Activated CD8-positive, alpha-beta memory T cell treated with anti-CD3 and anti-CD28 coated beads for 36 hours (primary cell): ENCODE measurements at regions not wholly inside any gene's neighbourhood (a gene's known extent, or its start where the extent isn't known, plus 50 kb on each side); places are given as distances from the start of the nearest gene placed in this dataset.
"Not testable (repeated sequence)": the region's sequence is repeated elsewhere in the genome, so short reads cannot be mapped to it uniquely, and the experiment has no call there.

Source experiments
- CTCF ChIA-PET: fragments of 350-600 bp; sonication (Branson Sonifier 250); formaldehyde crosslinking; loops from one replicate; lab custom pipeline; 2021; ENCODE audit warnings: antibody characterized with exemption; lab: Charles Lee
- POLR2A ChIA-PET: fragments of 350-600 bp; sonication (Branson Sonifier 250); formaldehyde crosslinking; loops from one replicate; lab custom pipeline; 2021; ENCODE audit warnings: antibody characterized with exemption; lab: Charles Lee

- POLR2A ChIA-PET, CTCF ChIA-PET: not testable (repeated sequence)
These were observed 100.1 kb upstream of the IQCM start for GRCh38 chr4:149915735-149916134.

GRCh38 chr4:149923736-149924135 lies 108.1 kb upstream of the IQCM start:
- POLR2A ChIA-PET: no interaction called here
- CTCF ChIA-PET: no interaction called here

- ChIA-PET CTCF (no interaction called here), POLR2A (no interaction called here)
These were observed 111.9 kb upstream of the IQCM start for GRCh38 chr4:149927514-149927913.

GRCh38 chr4:149928507-149928906 lies 112.9 kb upstream of the IQCM start:
- POLR2A ChIA-PET: no interaction called here
- CTCF ChIA-PET: no interaction called here

- ChIA-PET POLR2A (no interaction called here), CTCF (no interaction called here)
These were observed 115.8 kb upstream of the IQCM start for GRCh38 chr4:149931431-149931830.

- CTCF ChIA-PET: no interaction called here
These were observed 116.5 kb upstream of the IQCM start for GRCh38 chr4:149932188-149932587.

GRCh38 chr4:149933120-149933519 lies 117.5 kb upstream of the IQCM start:
- POLR2A ChIA-PET: no interaction called here
- CTCF ChIA-PET: no interaction called here

More at GRCh38 chr4:149932188-149932587, 116.5 kb upstream of the IQCM start:
- POLR2A ChIA-PET: no interaction called here

GRCh38 chr4:149933883-149934282 lies 118.2 kb upstream of the IQCM start:
- POLR2A ChIA-PET: no interaction called here
- CTCF ChIA-PET: no interaction called here

GRCh38 chr4:149949381-149949780 lies 128.9 kb upstream of the DCLK2 start:
- POLR2A ChIA-PET: no interaction called here
- CTCF ChIA-PET: interaction anchor here (1.3 kb wide), 1 partner anchor 37 kb away, joined by 3 read pairs; no protein-coding TSS in a partner anchor

GRCh38 chr4:149951152-149951900 lies 126.9 kb upstream of the DCLK2 start:
- ChIA-PET POLR2A (no interaction called here), CTCF (no interaction called here)

- CTCF ChIA-PET: no interaction called here
- POLR2A ChIA-PET: no interaction called here
These were observed 126.1 kb upstream of the DCLK2 start for GRCh38 chr4:149952101-149952500.

GRCh38 chr4:149952716-149953115 lies 125.5 kb upstream of the DCLK2 start:
- CTCF ChIA-PET: no interaction called here
- POLR2A ChIA-PET: no interaction called here

GRCh38 chr4:149955780-149956390 lies 122.4 kb upstream of the DCLK2 start:
- POLR2A ChIA-PET: no interaction called here
- CTCF ChIA-PET: no interaction called here

GRCh38 chr4:149956678-149957077 lies 121.6 kb upstream of the DCLK2 start:
- CTCF ChIA-PET: no interaction called here
- POLR2A ChIA-PET: no interaction called here

GRCh38 chr4:149961876-149962597 lies 116.2 kb upstream of the DCLK2 start:
- ChIA-PET POLR2A (interaction anchor here (0.5 kb wide), 1 partner anchor 29 kb away, joined by 3 read pairs; no protein-coding TSS in a partner anchor), CTCF (no interaction called here)

GRCh38 chr4:149964001-149964796 lies 114.0 kb upstream of the DCLK2 start:
- CTCF ChIA-PET: no interaction called here
- POLR2A ChIA-PET: no interaction called here

- ChIA-PET POLR2A (no interaction called here), CTCF (no interaction called here)
These were observed 113.0 kb upstream of the DCLK2 start for GRCh38 chr4:149965206-149965605.

- CTCF ChIA-PET: no interaction called here
- POLR2A ChIA-PET: no interaction called here
These were observed 105.8 kb upstream of the DCLK2 start for GRCh38 chr4:149972407-149972806.

- ChIA-PET CTCF (no interaction called here), POLR2A (no interaction called here)
These were observed 105.1 kb upstream of the DCLK2 start for GRCh38 chr4:149973181-149973580.

- ChIA-PET CTCF (no interaction called here), POLR2A (no interaction called here)
These were observed 103.1 kb upstream of the DCLK2 start for GRCh38 chr4:149975172-149975571.
